ENCODE measurements at regions not wholly inside any gene's neighbourhood (a gene's known extent, or its start where the extent isn't known, plus 50 kb on each side); places are given as distances from the start of the nearest gene placed in this dataset.

DNA sequence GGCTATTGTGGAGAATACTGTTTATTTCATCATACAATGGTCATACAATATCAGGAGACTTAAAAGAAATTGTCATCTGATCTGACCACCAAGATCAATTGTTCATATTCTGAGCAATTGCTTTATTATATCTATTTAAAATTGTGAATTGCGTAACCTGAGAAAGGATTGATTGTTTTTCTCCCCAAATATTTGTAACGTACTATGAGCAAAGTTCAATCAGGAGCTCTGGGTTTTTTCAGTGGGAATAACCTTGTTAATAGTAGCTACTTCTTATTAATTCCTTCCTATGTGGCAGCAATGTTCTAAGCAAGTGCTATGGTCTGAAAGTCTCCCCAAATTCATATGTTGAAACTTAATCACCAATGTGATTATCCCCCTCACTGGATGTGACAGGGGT lies 323.1 kb downstream of the ZPLD1 start:
- no peak for DNase-seq

DNA sequence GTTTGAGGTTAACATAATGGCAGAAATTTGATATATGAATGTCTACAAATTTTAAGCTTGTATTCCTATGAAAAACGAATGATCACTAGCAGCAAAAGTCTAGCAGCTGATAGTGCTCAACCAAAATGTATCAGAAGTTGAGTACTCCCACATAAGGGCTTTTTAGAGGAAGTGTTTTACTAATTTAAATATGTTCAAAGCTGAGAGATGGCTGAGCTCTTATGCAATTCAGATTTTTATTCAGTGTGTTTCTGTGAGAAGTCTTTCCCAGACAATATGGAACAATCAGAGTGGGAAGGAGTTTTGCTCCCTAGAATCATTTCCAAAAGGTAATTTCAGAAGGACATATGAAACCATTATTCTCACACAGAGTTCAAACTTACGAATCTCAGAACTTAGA lies 327.0 kb downstream of the ZPLD1 start:
- no peak for DNase-seq

DNA sequence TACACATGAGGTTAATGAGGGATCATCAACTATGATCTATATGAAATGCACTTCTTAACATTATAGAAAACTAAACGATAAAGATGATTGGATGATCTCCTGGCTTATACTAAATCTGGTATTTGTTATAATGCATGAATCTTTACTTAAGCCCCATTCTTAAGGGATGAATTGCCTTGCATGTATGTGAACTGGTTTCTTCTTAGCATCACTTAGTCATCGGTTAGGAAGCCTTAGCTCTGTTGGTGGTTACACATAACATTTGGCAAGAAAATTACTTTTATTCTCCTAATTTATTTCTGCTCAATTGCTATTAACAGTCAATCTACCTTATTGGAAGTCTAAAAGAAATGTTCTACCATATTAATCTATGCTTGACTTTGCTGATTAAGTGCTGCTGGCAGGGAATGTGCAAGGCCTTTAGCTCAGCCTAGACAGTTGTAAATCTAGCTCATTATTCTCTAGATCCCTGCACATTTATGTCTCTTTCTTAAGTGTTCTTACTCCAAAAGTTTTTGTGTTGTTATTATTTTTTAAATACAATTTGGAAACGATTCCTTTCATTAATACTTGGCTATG lies 356.0 kb downstream of the ZPLD1 start:
- DNase-seq: no peak

DNA sequence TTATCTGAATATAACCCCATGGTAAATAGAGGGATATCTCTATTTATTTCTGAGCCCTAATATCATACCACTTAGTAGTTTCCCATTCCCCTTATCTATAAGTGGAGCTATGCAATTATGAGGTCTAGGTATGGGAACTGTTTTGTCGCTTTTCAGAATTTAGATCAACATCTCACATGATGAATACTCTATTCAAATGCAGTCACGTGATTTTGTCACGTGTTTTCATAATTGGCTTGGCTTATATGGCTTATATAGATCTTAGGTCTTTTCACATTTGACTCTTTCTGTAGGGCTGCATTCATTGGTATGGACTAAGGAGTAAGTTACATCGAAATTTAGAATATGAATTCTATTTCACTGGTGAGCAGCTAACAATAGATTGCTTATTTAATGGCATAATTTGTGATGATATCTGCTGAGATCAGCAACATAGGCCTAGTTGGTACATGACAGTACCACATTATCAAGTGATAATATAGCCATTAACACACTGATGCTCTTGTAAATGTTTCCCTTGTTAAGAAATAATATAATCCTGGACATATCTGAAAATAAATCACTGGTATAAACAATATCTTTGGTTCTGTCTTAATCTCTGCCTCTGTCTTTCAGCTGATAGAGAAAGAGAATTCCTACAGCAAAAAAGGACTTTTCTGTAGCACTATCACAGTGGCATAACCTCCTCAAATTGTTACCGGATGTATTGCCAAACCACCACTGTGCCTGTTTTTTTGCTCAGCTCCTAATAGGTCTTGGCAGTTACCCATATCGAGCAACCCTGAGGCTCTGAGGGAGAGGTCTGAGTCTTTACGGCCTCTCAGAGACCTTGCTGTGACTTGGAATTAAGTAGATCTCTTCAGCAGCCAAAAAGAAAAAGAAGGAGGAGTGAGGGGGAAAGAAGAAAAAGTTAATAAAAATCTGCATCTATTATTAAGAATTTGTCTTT lies 357.1 kb downstream of the ZPLD1 start:
- DNase-seq: no peak

DNA sequence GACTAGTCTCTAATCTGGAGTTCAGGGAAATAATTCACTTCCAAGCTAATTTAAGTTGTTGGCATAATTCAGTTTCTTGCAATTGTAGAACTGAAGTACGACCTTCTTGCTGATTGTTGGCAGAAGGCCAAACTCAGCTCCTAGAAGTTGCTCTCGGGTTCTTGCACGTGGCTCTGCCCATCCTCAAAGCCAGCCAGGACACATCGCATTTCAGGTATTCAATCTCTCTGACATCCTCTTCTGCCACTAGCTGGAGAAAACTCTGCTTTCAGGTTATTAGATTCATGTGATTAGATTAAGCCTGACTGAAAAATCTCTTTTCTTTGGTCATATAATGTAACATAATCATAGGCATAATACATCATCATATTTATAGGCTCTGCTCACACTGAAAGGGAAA lies 362.0 kb downstream of the ZPLD1 start:
- no peak for DNase-seq

DNA sequence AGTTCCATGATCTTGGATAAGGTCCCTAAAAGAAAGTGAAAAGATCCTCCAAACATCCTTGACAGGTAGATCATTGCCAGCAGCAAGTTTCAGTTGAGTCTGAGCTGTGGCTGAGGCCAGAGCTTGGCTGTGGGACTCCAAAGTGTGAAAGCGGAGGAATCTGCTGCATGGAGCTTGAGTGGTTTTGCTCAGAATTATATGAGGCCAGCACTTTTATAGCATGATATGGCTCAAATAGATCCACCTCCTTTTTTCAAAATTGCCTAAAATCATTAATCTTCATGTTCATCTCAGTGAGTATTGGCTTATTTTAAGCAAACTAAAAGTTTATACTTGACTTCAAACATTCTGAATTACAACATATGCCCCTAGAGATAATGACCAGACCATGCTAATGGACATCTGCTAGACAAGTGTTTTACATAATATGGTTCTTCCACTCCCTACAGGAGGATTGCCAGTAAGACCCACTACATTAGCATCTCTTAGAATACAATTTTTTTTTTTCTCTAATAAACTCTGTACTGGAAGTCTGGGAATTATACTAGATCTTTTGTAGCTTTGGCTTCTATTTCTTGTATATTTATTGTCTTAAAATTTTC lies 368.1 kb downstream of the ZPLD1 start:
- DNase-seq: no peak

DNA sequence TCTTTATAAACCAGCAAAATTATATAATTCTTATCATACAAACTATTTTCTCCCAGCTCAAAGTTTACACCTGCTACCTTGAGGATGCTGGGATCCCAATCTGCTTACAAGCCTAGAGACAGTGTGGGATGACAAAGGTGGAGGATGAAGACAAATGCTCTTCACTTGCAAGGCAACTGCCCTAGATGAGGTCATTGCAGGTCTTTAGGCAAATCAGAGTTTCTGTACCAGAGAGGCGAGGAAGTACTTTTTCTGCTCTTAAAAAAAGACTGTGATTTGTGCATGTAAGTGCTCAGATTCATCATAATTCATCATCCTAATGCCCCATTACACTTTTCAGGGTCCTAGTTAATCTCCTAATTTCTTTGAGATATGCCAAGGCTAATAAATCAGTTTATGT lies 376.1 kb downstream of the ZPLD1 start:
- no peak for DNase-seq

- no peak for DNase-seq
Measured at GRCh38 chr3:102826636-102827035, 391.8 kb downstream of the ZPLD1 start.

DNA sequence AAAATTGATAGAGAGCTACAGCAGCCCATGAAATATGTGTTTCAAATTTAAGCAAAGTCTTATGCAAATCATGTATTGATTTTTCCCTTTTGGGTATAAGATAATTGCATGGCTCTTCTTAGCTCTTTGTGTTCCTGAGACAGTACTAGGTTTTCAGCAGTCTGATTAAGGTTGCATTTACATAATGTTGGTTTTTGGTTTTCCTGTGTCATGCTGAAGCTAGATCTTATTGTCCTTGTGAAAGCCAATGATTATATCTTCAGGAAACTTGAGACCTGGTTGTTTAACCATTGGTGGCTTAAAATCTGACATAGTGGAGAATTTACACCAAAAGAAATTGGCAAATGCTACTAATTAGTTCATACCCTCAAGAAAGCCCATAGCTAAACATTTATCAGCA lies 392.6 kb downstream of the ZPLD1 start:
- no peak for DNase-seq

DNA sequence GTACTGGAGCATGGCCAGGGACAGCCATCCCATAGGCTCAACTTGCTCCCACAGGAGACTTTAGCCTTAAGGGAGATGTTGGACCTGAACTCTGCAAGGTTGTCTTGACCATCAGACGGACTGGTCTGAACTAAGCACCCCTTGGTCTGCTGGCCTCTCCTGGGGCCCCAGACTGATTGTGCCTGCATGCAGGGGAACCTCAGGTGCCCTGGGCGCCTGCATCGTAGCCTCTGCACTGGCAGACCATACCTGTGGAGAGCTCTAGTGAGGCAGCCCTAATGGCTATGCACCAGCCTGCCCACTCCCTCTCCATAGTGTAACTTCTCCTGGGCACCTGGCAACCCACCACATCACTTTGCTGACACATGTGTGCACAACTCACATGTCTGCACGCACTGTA lies 395.6 kb downstream of the ZPLD1 start:
- DNase-seq: no peak

- DNase-seq: no peak
Measured at GRCh38 chr3:102841866-102842265, 407.1 kb downstream of the ZPLD1 start.

DNA sequence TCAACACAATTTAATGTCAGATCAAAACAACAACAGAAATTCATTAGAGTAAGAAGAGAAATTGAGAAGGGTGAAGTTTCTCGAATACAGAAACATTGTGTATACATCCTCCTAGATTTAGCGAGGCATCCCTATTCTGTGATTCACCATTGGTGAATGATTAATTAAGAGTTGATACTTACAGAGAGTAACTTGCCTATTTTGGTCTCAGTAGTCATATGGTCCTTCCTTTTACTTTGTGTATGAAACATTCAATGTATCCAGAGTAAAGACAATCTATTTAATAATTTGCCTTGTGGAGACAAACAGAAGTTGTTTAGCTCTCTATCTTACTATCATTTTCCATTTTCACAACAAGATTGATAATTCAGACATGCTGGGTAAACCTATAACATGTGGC lies 432.0 kb downstream of the ZPLD1 start:
- no peak for DNase-seq

DNA sequence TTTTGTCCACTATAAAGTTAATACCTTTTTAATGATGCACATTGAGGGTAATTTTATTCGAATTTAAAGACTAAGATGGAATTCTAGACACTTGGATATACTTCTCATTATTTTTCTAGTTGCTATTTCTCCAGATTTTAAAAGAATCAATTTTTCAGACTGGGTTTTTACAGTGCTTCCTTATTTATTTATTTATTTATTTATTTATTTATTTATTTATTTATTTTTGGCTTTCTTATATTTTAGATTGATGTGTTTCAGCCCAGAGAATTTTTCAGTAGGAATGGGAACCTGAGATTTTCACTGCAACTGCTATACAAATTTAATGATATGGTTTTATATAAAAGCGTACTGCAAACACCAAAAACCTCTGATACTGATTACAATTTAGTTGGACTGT lies 448.7 kb downstream of the ZPLD1 start:
- no peak for DNase-seq

GRCh38 chr3:102885289-102885688 lies 450.5 kb downstream of the ZPLD1 start:
- DNase-seq: no peak

DNA sequence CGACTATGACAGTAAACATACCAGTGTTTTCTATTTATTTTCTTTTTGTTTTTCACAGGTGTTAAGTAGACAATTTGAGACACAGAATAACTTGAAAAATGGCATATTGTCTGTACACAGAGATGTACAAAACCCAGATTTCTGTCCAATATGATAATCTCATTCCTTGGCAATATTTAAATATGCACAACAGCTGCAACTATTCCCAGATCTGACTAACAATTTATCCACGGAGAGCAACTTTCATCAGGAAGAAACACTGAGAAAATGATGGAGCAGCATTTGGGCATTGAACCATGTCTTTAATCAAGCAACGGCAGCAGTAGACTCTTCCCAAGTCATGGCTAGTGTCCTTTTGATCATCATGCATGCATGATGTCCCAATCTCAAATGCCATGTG lies 452.6 kb downstream of the ZPLD1 start:
- no peak for DNase-seq

GRCh38 chr3:102896851-102897621 lies 462.2 kb downstream of the ZPLD1 start:
- DNase-seq: no peak

DNA sequence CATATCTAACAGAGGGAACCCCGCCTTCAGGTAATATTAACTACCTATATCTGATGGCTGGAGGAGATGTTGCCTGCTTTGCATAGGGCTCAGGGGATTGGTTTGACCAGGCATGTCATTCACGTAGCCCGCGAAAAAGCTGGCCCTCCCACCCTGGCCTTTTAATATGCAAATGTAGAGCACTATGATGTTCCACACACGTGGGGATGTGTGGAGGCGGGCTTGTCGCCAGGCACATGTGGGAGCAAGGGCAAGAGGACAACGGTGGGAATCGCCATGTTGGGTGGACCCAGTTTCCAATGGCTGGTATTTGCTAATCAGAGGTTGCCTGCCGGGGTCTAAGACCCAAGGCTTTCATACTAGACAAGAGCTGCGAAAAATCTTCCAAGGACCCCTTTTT lies 469.8 kb downstream of the ZPLD1 start:
- no peak for DNase-seq

GRCh38 chr3:102905811-102906210 lies 471.0 kb downstream of the ZPLD1 start:
- DNase-seq: no peak

DNA sequence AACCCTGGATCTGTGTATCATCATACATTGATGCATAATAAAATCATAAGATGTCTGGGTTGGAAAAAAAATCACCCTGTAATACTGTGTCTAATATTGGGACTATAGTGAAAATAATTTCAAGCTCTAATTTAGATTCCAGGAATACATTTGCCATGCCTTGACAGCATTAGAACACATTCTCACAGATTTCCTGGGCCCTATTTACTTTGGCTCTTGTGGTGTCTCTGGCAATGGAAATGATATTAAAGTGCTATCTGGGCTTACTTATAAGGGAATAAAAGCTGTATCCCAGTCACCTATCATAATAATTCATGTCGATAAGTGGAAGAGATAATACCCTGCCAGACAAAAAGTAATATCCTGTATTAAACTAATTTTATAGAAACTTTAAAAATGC lies 472.0 kb downstream of the ZPLD1 start:
- no peak for DNase-seq

GRCh38 chr3:102909904-102910303 lies 475.1 kb downstream of the ZPLD1 start:
- DNase-seq: no peak

DNA sequence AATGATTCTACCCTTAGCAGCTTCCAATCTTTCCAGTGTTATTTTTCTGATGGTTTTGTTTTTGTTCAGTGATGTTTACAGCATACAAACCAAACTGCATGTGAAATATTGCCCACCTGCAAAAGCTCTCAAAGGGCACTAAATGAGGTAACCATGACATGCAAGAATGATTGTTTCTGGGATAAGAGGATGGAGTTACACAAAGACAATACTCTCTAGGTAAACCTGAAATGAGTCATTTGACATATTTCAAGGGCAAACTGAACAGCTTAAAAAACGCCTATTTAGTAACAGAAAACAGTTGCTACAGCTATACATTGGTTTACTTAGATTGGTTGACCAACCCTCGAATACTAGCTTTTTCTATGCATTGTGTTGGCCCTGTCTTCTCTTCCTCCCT lies 481.7 kb downstream of the ZPLD1 start:
- DNase-seq: no peak

GRCh38 chr3:102926618-102927017 lies 491.8 kb downstream of the ZPLD1 start:
- DNase-seq: no peak

GRCh38 chr3:102933377-102933776 lies 498.6 kb downstream of the ZPLD1 start:
- DNase-seq: no peak

All from suppressor macrophage treated with lipopolysaccharide for 4 hours (primary cell).